ENCODE measurements at regions not wholly inside any gene's neighbourhood (a gene's known extent, or its start where the extent isn't known, plus 50 kb on each side); places are given as distances from the start of the nearest gene placed in this dataset.

GRCh38 chr13:64531400-64531799, 2698.7 kb downstream of the PCDH9 start:
- TF ChIP-seq, protein P1, sequence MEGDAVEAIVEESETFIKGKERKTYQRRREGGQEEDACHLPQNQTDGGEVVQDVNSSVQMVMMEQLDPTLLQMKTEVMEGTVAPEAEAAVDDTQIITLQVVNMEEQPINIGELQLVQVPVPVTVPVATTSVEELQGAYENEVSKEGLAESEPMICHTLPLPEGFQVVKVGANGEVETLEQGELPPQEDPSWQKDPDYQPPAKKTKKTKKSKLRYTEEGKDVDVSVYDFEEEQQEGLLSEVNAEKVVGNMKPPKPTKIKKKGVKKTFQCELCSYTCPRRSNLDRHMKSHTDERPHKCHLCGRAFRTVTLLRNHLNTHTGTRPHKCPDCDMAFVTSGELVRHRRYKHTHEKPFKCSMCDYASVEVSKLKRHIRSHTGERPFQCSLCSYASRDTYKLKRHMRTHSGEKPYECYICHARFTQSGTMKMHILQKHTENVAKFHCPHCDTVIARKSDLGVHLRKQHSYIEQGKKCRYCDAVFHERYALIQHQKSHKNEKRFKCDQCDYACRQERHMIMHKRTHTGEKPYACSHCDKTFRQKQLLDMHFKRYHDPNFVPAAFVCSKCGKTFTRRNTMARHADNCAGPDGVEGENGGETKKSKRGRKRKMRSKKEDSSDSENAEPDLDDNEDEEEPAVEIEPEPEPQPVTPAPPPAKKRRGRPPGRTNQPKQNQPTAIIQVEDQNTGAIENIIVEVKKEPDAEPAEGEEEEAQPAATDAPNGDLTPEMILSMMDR (IDR thresholded peaks at IDR 0.05; ENCODE audit: insufficient read depth, low read depth, low read length): no peak
- TF ChIP-seq EZH2 (IDR thresholded peaks at IDR 0.05; ENCODE audit: insufficient read depth, low read length): no peak

Data from astrocyte (in vitro differentiated cells and primary cell).